ENCODE measurements at regions not wholly inside any gene's neighbourhood (a gene's known extent, or its start where the extent isn't known, plus 50 kb on each side); places are given as distances from the start of the nearest gene placed in this dataset.

- no peak for DNase-seq
- no peaks in the 10 kb centered on the region; the same call in 1 of the 2 replicates for H3K9me3 ChIP-seq (replicated peaks)
- no peaks in the 10 kb centered on the region for H3K4me1 ChIP-seq
- no peaks in the 10 kb centered on the region for H3K36me3 ChIP-seq
- H3K27me3 ChIP-seq: no peaks in the 10 kb centered on the region
- H3K27ac ChIP-seq: no peak overlapping the region
- H3K4me3 ChIP-seq: no peak overlapping the region
Observed at GRCh38 chr18:68262690-68263294, 452.1 kb downstream of the TMX3 start.

- Histone ChIP-seq H3K27me3 (no peaks in the 10 kb centered on the region), H3K27ac (no peak overlapping the region), H3K9me3 (replicated peaks) (no peaks in the 10 kb centered on the region), H3K4me1 (no peaks in the 10 kb centered on the region), H3K4me3 (no peak overlapping the region), H3K36me3 (no peaks in the 10 kb centered on the region)
- DNase-seq: no peak
Observed at GRCh38 chr18:68256418-68257067, 458.4 kb downstream of the TMX3 start.

- no peak for DNase-seq
- no peaks in the 10 kb centered on the region for H3K4me1 ChIP-seq
- H3K4me3 ChIP-seq: no peak overlapping the region
- no peaks in the 10 kb centered on the region for H3K36me3 ChIP-seq
- no peaks in the 10 kb centered on the region for H3K27me3 ChIP-seq
- H3K27ac ChIP-seq: no peak overlapping the region
- H3K9me3 ChIP-seq (replicated peaks): no peaks in the 10 kb centered on the region
Observed at GRCh38 chr18:68244786-68245185, 470.1 kb downstream of the TMX3 start.

- Histone ChIP-seq H3K4me3 (no peak overlapping the region), H3K27me3 (no peaks in the 10 kb centered on the region), H3K36me3 (no peaks in the 10 kb centered on the region), H3K27ac (no peak overlapping the region), H3K9me3 (replicated peaks) (no peaks in the 10 kb centered on the region), H3K4me1 (no peaks in the 10 kb centered on the region)
- no peak for DNase-seq
Observed at GRCh38 chr18:68241881-68242280, 473.0 kb downstream of the TMX3 start.

- Histone ChIP-seq H3K36me3 (no peaks in the 10 kb centered on the region), H3K4me1 (no peaks in the 10 kb centered on the region), H3K9me3 (replicated peaks) (no peaks in the 10 kb centered on the region), H3K4me3 (no peak overlapping the region), H3K27me3 (no peaks in the 10 kb centered on the region), H3K27ac (no peak overlapping the region)
- no peak for DNase-seq
Observed at GRCh38 chr18:68234676-68235075, 480.2 kb downstream of the TMX3 start.

GRCh38 chr18:68234131-68234530 is 480.8 kb downstream of the TMX3 start:
- Histone ChIP-seq H3K27ac (no peak overlapping the region), H3K27me3 (no peaks in the 10 kb centered on the region), H3K4me3 (no peak overlapping the region), H3K9me3 (replicated peaks) (no peaks in the 10 kb centered on the region), H3K36me3 (no peaks in the 10 kb centered on the region), H3K4me1 (no peaks in the 10 kb centered on the region)
- no peak for DNase-seq

GRCh38 chr18:68233018-68233417 is 481.9 kb downstream of the TMX3 start:
- Histone ChIP-seq H3K27me3 (no peaks in the 10 kb centered on the region), H3K4me1 (no peaks in the 10 kb centered on the region), H3K4me3 (no peak overlapping the region), H3K27ac (no peak overlapping the region), H3K36me3 (no peaks in the 10 kb centered on the region), H3K9me3 (replicated peaks) (no peaks in the 10 kb centered on the region)
- no peak for DNase-seq

GRCh38 chr18:68229351-68229750 is 485.6 kb downstream of the TMX3 start:
- Histone ChIP-seq H3K4me3 (no peak overlapping the region), H3K27ac (no peak overlapping the region), H3K27me3 (no peaks in the 10 kb centered on the region), H3K4me1 (no peaks in the 10 kb centered on the region), H3K9me3 (replicated peaks) (no peaks in the 10 kb centered on the region), H3K36me3 (no peaks in the 10 kb centered on the region)
- no peak for DNase-seq

- H3K27me3 ChIP-seq: no peaks in the 10 kb centered on the region
Observed at GRCh38 chr18:68221111-68221724, 493.7 kb downstream of the TMX3 start.

GRCh38 chr18:68220458-68220857 is 494.4 kb downstream of the TMX3 start:
- Histone ChIP-seq H3K4me1 (no peaks in the 10 kb centered on the region), H3K9me3 (replicated peaks) (no peaks in the 10 kb centered on the region), H3K27me3 (no peaks in the 10 kb centered on the region)

More at GRCh38 chr18:68221111-68221724, 493.7 kb downstream of the TMX3 start:
- DNase-seq: no peak
- H3K4me3 ChIP-seq: no peak overlapping the region
- H3K9me3 ChIP-seq (replicated peaks): no peaks in the 10 kb centered on the region
- no peak overlapping the region for H3K27ac ChIP-seq
- no peaks in the 10 kb centered on the region for H3K4me1 ChIP-seq
- H3K36me3 ChIP-seq: no peaks in the 10 kb centered on the region

GRCh38 chr18:68219872-68220271 is 495.0 kb downstream of the TMX3 start:
- Histone ChIP-seq H3K36me3 (no peaks in the 10 kb centered on the region), H3K9me3 (replicated peaks) (no peaks in the 10 kb centered on the region), H3K27ac (no peak overlapping the region), H3K4me1 (no peaks in the 10 kb centered on the region), H3K4me3 (no peak overlapping the region), H3K27me3 (no peaks in the 10 kb centered on the region)
- no peak for DNase-seq

More at GRCh38 chr18:68220458-68220857, 494.4 kb downstream of the TMX3 start:
- Histone ChIP-seq H3K36me3 (no peaks in the 10 kb centered on the region), H3K4me3 (no peak overlapping the region), H3K27ac (no peak overlapping the region)
- no peak for DNase-seq

- Histone ChIP-seq H3K36me3 (no peaks in the 10 kb centered on the region), H3K27me3 (no peaks in the 10 kb centered on the region), H3K9me3 (replicated peaks) (no peaks in the 10 kb centered on the region), H3K27ac (no peak overlapping the region), H3K4me1 (no peaks in the 10 kb centered on the region), H3K4me3 (no peak overlapping the region)
- DNase-seq: no peak
Observed at GRCh38 chr18:68219274-68219673, 495.6 kb downstream of the TMX3 start.

GRCh38 chr18:68215931-68216330 is 499.0 kb downstream of the TMX3 start:
- no peak for DNase-seq
- no peaks in the 10 kb centered on the region for H3K36me3 ChIP-seq
- H3K4me1 ChIP-seq: no peaks in the 10 kb centered on the region
- H3K4me3 ChIP-seq: no peak overlapping the region
- H3K27me3 ChIP-seq: no peaks in the 10 kb centered on the region
- H3K9me3 ChIP-seq (replicated peaks): no peaks in the 10 kb centered on the region
- no peak overlapping the region for H3K27ac ChIP-seq

GRCh38 chr18:68186039-68186438 is 528.9 kb downstream of the TMX3 start:
- Histone ChIP-seq H3K36me3 (no peaks in the 10 kb centered on the region), H3K4me3 (no peak overlapping the region), H3K27ac (no peak overlapping the region), H3K27me3 (no peaks in the 10 kb centered on the region), H3K4me1 (no peaks in the 10 kb centered on the region), H3K9me3 (replicated peaks) (no peaks in the 10 kb centered on the region)
- no peak for DNase-seq

- Histone ChIP-seq H3K4me3 (no peak overlapping the region), H3K27me3 (no peaks in the 10 kb centered on the region), H3K36me3 (no peaks in the 10 kb centered on the region), H3K27ac (no peak overlapping the region), H3K9me3 (replicated peaks) (no peaks in the 10 kb centered on the region), H3K4me1 (peaks cover under 1% of the 10 kb centered on the region)
- DNase-seq: no peak
Observed at GRCh38 chr18:68181956-68182355, 533.0 kb downstream of the TMX3 start.

- no peak overlapping the region for H3K4me3 ChIP-seq
- no peaks in the 10 kb centered on the region for H3K9me3 ChIP-seq (replicated peaks)
- no peak overlapping the region for H3K27ac ChIP-seq
- peaks cover 5% of the 10 kb centered on the region for H3K4me1 ChIP-seq
- DNase-seq: no peak
- no peaks in the 10 kb centered on the region for H3K36me3 ChIP-seq
- H3K27me3 ChIP-seq: no peaks in the 10 kb centered on the region
Observed at GRCh38 chr18:68179811-68180210, 535.1 kb downstream of the TMX3 start.
